Liver (tissue), 8 donors: ENCODE measurements at regions not wholly inside any gene's neighbourhood (a gene's known extent, or its start where the extent isn't known, plus 50 kb on each side); places are given as distances from the start of the nearest gene placed in this dataset.

Experiments used
- DNase-seq: peaks from one replicate; pipeline ENCODE4 v3.0.0-alpha.2; 2017; ENCODE audit warnings: low spot score
- H3K27ac ChIP-seq, 2 donors: one replicate each; pipeline ENCODE4 v1.7.0; 2013; ENCODE audit warnings: inconsistent platforms in 2 of 2, low read length in 2 of 2, control low read depth in 1 of 2, low read depth in 1 of 2, mild to moderate bottlenecking in 1 of 2
- H3K27me3 ChIP-seq, 4 donors: one replicate each; pipeline versions ENCODE4 v1.6.1 to v1.7.0; 2013; ENCODE audit warnings: low read length in 3 of 4, inconsistent platforms in 1 of 4, mild to moderate bottlenecking in 1 of 4, moderate library complexity in 1 of 4; ENCODE audit not compliant: control insufficient read depth in 4 of 4, insufficient read depth in 4 of 4
- H3K36me3 ChIP-seq, 4 donors: one replicate each; pipeline versions ENCODE4 v1.6.1 to v1.7.0; 2013; ENCODE audit warnings: low read length in 3 of 4, mild to moderate bottlenecking in 3 of 4, low read depth in 1 of 4, moderate library complexity in 1 of 4; ENCODE audit not compliant: control insufficient read depth in 4 of 4, insufficient read depth in 3 of 4
- H3K4me1 ChIP-seq, 4 donors: one replicate each; pipeline versions ENCODE4 v1.6.1 to v1.7.0; 2013; ENCODE audit warnings: low read length in 3 of 4, mild to moderate bottlenecking in 3 of 4, moderate library complexity in 1 of 4; ENCODE audit not compliant: control insufficient read depth in 4 of 4, insufficient read depth in 4 of 4
- H3K4me3 ChIP-seq, 3 donors: one replicate each; pipeline versions ENCODE4 v1.6.1 to v1.7.0; 2013; ENCODE audit warnings: low read length in 3 of 3, control low read depth in 1 of 3, low read depth in 1 of 3, mild to moderate bottlenecking in 1 of 3
- H3K9ac ChIP-seq, 2 donors: one replicate each; pipeline ENCODE4 v1.7.0; 2013; ENCODE audit warnings: low read length in 2 of 2, mild to moderate bottlenecking in 2 of 2, moderate library complexity in 2 of 2, control low read depth in 1 of 2, low read depth in 1 of 2
- H3K9me3 ChIP-seq, 4 donors: one replicate each; pipeline versions ENCODE4 v1.6.1 to v1.7.0; 2013; ENCODE audit warnings: low read length in 3 of 4; ENCODE audit not compliant: control insufficient read depth in 4 of 4
- ATF3 ChIP-seq: IDR thresholded peaks from 2 replicates; pipeline ENCODE4 v1.6.1; 2016; ENCODE audit warnings: antibody characterized with exemption
- CTCF ChIP-seq: fragments of 150-350 bp; IDR thresholded peaks from 2 replicates; pipeline ENCODE4 v1.5.1; 2017; ENCODE audit warnings: improper control_type of control experiment, low read depth, low read length; ENCODE audit not compliant: missing input control
- EGR1 ChIP-seq, 2 donors: IDR thresholded peaks; 2 replicates each; pipeline ENCODE4 v1.6.1; 2016 to 2018; ENCODE audit warnings: antibody characterized with exemption in 2 of 2, low read depth in 2 of 2
- FOXA1 ChIP-seq: IDR thresholded peaks from 2 replicates; pipeline ENCODE4 v1.6.1; 2016; ENCODE audit warnings: antibody characterized with exemption
- FOXA2 ChIP-seq: IDR thresholded peaks from 2 replicates; pipeline ENCODE4 v1.6.1; 2016; ENCODE audit warnings: antibody characterized with exemption
- GABPA ChIP-seq, 2 donors: IDR thresholded peaks in 1 of 2; conservative IDR thresholded peaks in 1 of 2; 2 replicates each; pipeline ENCODE4 v1.6.1; 2016; ENCODE audit warnings: antibody characterized with exemption in 2 of 2, mild to moderate bottlenecking in 1 of 2, moderate library complexity in 1 of 2
- HNF4A ChIP-seq, 2 donors: conservative IDR thresholded peaks; 2 replicates each; pipeline ENCODE4 v1.6.1; 2016; ENCODE audit warnings: antibody characterized with exemption in 2 of 2, mild to moderate bottlenecking in 2 of 2
- HNF4G ChIP-seq: IDR thresholded peaks from 2 replicates; pipeline ENCODE4 v1.6.1; 2016; ENCODE audit warnings: antibody characterized with exemption
- JUND ChIP-seq, 2 donors: IDR thresholded peaks; 2 replicates each; pipeline ENCODE4 v1.6.1; 2016; ENCODE audit warnings: antibody characterized with exemption in 2 of 2
- MAX ChIP-seq: IDR thresholded peaks from 2 replicates; pipeline ENCODE4 v1.6.1; 2016; ENCODE audit warnings: antibody characterized with exemption
- NR2F2 ChIP-seq: IDR thresholded peaks from 2 replicates; pipeline ENCODE4 v1.6.1; 2016; ENCODE audit warnings: antibody characterized with exemption
- RAD21 ChIP-seq, 2 donors: IDR thresholded peaks; 2 replicates each; pipeline ENCODE4 v1.6.1; 2016; ENCODE audit warnings: antibody characterized with exemption in 2 of 2, mild to moderate bottlenecking in 2 of 2
- REST ChIP-seq: IDR thresholded peaks from 2 replicates; pipeline ENCODE4 v1.6.1; 2016; ENCODE audit warnings: antibody characterized with exemption, mild to moderate bottlenecking
- RXRA ChIP-seq, 2 donors: IDR thresholded peaks; 2 replicates each; pipeline ENCODE4 v1.6.1; 2017 to 2018; ENCODE audit warnings: antibody characterized with exemption in 2 of 2, mild to moderate bottlenecking in 1 of 2
- SP1 ChIP-seq: IDR thresholded peaks from 2 replicates; pipeline ENCODE4 v1.6.1; 2018; ENCODE audit warnings: antibody characterized with exemption, mild to moderate bottlenecking
- TAF1 ChIP-seq: conservative IDR thresholded peaks from 2 replicates; pipeline ENCODE4 v1.6.1; 2016; ENCODE audit warnings: antibody characterized with exemption, mild to moderate bottlenecking
- YY1 ChIP-seq: IDR thresholded peaks from 2 replicates; pipeline ENCODE4 v1.6.1; 2016; ENCODE audit warnings: antibody characterized with exemption, mild to moderate bottlenecking
- ZBTB33 ChIP-seq: IDR thresholded peaks from 2 replicates; pipeline ENCODE4 v1.6.1; 2016; ENCODE audit warnings: antibody characterized with exemption
- WGBS: extraction: QIAGEN DNeasy Blood & Tissue Kit; methylation state at CpG from one replicate; pipeline ENCODE4 v1.1.7; 2013; 5-methylcytosine and 5-hydroxymethylcytosine counted together
- donor health status: healthy.
- donor health status: healthy.
- donor health status: healthy.
- donor health status: healthy.
- donor health status: healthy.

GRCh38 chr1:101337968-101338367, 101.1 kb downstream of the S1PR1 start:
- no peaks in the 10 kb centered on the region for H3K27me3 ChIP-seq
- peaks cover 0 to under 1% (median 0%) of the 10 kb centered on the region in 4 donors for H3K4me1 ChIP-seq
- H3K36me3 ChIP-seq: no peaks in the 10 kb centered on the region
- H3K4me3 ChIP-seq: no peak overlapping the region
- H3K9me3 ChIP-seq: peaks cover 0 to 9% (median 6%) of the 10 kb centered on the region in 4 donors
- no peak for DNase-seq
- no peak overlapping the region for H3K9ac ChIP-seq
- no peak for TF ChIP-seq ATF3
- TF ChIP-seq CTCF: no peak
- TF ChIP-seq SP1: no peak
- no peak for TF ChIP-seq EGR1 (IDR thresholded peaks at IDR 0.05; ENCODE audit: low read depth in 2 of 2)
- no peak for TF ChIP-seq ZBTB33
- no peak for TF ChIP-seq HNF4A (conservative IDR thresholded peaks at IDR 0.05)
- TF ChIP-seq RXRA (IDR thresholded peaks at IDR 0.05): no peak
- TF ChIP-seq GABPA (IDR thresholded peaks at IDR 0.05 in 1 of 2, conservative IDR thresholded peaks at IDR 0.05 in 1 of 2): no peak
- TF ChIP-seq TAF1: no peak
- no peak for TF ChIP-seq MAX
- no peak for TF ChIP-seq JUND (IDR thresholded peaks at IDR 0.05)
- TF ChIP-seq RAD21 (IDR thresholded peaks at IDR 0.05): no peak
- no peak for TF ChIP-seq FOXA1
- TF ChIP-seq YY1: no peak
- TF ChIP-seq NR2F2: no peak
- no peak for TF ChIP-seq HNF4G
- TF ChIP-seq FOXA2: no peak
- TF ChIP-seq REST: no peak
- WGBS: 82% methylated on average over 1 of the region's 1 CpG
- no peak overlapping the region for H3K27ac ChIP-seq
